ENCODE measurements at regions not wholly inside any gene's neighbourhood (a gene's known extent, or its start where the extent isn't known, plus 50 kb on each side); places are given as distances from the start of the nearest gene placed in this dataset.

GRCh38 chrX:11992271-11992670 lies 146.0 kb upstream of the FRMPD4 start:
- Histone ChIP-seq H3K27ac (ENCODE audit: low read depth, low read length) (no peak overlapping the region), H3K4me1 (ENCODE audit: control insufficient read depth, insufficient read depth, low read length) (no peaks in the 10 kb centered on the region), H3K4me3 (ENCODE audit: low read length) (no peak overlapping the region), H3K9ac (ENCODE audit: extremely low read depth, low read length, poor library complexity, severe bottlenecking) (no peak overlapping the region), H3K9me3 (ENCODE audit: control insufficient read depth, low read length) (no peaks in the 10 kb centered on the region), H3K27me3 (ENCODE audit: control insufficient read depth, insufficient read depth, low read length, poor library complexity, severe bottlenecking) (no peaks in the 10 kb centered on the region), H3K36me3 (ENCODE audit: control insufficient read depth, insufficient read depth, low read length) (no peaks in the 10 kb centered on the region)
- no peaks in the 10 kb centered on the region for H3K36me3 Mint-ChIP-seq (ENCODE audit: low read depth)
- H3K9me3 Mint-ChIP-seq = peaks cover 39% of the 10 kb centered on the region
- no peaks in the 10 kb centered on the region for H3K27me3 Mint-ChIP-seq (ENCODE audit: insufficient read depth)
- H3K4me1 Mint-ChIP-seq = no peaks in the 10 kb centered on the region
- TF ChIP-seq CTCF (conservative IDR thresholded peaks at IDR 0.05) = no peak
- no peak overlapping the region for H3K4me3 Mint-ChIP-seq
- DNase-seq = no peak
- no peak overlapping the region for H3K27ac Mint-ChIP-seq

DNA sequence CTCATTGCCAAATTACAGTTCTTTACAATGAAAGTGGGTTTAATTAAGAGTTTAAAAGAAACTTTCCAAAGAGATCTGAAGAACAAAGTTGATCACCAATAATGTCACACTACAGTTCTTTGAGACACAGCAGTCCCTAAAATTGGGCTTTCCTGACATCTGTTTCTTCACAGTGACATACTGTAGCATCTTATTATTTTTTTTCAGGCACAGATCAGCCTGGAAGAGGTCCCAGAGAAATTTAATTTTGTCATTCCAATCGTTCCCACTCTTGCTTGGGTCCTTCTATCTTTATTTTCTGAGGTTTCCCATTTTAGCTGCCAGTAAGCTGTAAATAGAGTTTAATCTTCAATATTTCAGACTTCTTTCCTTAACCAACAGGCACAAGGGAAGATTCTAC lies 143.1 kb upstream of the FRMPD4 start:
- Mint-ChIP-seq H3K27ac (no peak overlapping the region), H3K27me3 (ENCODE audit: insufficient read depth) (no peaks in the 10 kb centered on the region), H3K9me3 (peaks cover 30% of the 10 kb centered on the region), H3K36me3 (ENCODE audit: low read depth) (no peaks in the 10 kb centered on the region), H3K4me1 (no peaks in the 10 kb centered on the region), H3K4me3 (no peak overlapping the region)
- no peaks in the 10 kb centered on the region for H3K4me1 ChIP-seq (ENCODE audit: control insufficient read depth, insufficient read depth, low read length)
- H3K4me3 ChIP-seq (ENCODE audit: low read length) = no peak overlapping the region
- H3K27ac ChIP-seq (ENCODE audit: low read depth, low read length) = no peak overlapping the region
- WGBS, 2 experiments (ENCODE audit: insufficient coverage in 1 of 2, insufficient read length in 1 of 2) = 86% methylated on average over 1 of the region's 1 CpG; no CpG with 5 or more reads in 1 of the 2 experiments
- no peaks in the 10 kb centered on the region for H3K27me3 ChIP-seq (ENCODE audit: control insufficient read depth, insufficient read depth, low read length, poor library complexity, severe bottlenecking)
- no peak overlapping the region for H3K9ac ChIP-seq (ENCODE audit: extremely low read depth, low read length, poor library complexity, severe bottlenecking)
- no peaks in the 10 kb centered on the region for H3K9me3 ChIP-seq (ENCODE audit: control insufficient read depth, low read length)
- no peak for TF ChIP-seq CTCF (conservative IDR thresholded peaks at IDR 0.05)
- H3K36me3 ChIP-seq (ENCODE audit: control insufficient read depth, insufficient read depth, low read length) = no peaks in the 10 kb centered on the region
- DNase-seq = no peak

GRCh38 chrX:11996810-11997209 lies 141.5 kb upstream of the FRMPD4 start:
- H3K27me3 ChIP-seq (ENCODE audit: control insufficient read depth, insufficient read depth, low read length, poor library complexity, severe bottlenecking) = no peaks in the 10 kb centered on the region
- Mint-ChIP-seq H3K36me3 (ENCODE audit: low read depth) (no peaks in the 10 kb centered on the region), H3K4me3 (no peak overlapping the region), H3K9me3 (peaks cover 30% of the 10 kb centered on the region), H3K27me3 (ENCODE audit: insufficient read depth) (no peaks in the 10 kb centered on the region), H3K4me1 (no peaks in the 10 kb centered on the region), H3K27ac (no peak overlapping the region)
- no peak overlapping the region for H3K27ac ChIP-seq (ENCODE audit: low read depth, low read length)
- no peak overlapping the region for H3K4me3 ChIP-seq (ENCODE audit: low read length)
- H3K4me1 ChIP-seq (ENCODE audit: control insufficient read depth, insufficient read depth, low read length) = no peaks in the 10 kb centered on the region
- 83 to 86% methylated on average over 2 of the region's 2 CpGs for WGBS, 2 experiments (ENCODE audit: insufficient coverage in 1 of 2, insufficient read length in 1 of 2)
- no peak overlapping the region for H3K9ac ChIP-seq (ENCODE audit: extremely low read depth, low read length, poor library complexity, severe bottlenecking)
- no peaks in the 10 kb centered on the region for H3K36me3 ChIP-seq (ENCODE audit: control insufficient read depth, insufficient read depth, low read length)
- DNase-seq = no peak
- no peak for TF ChIP-seq CTCF (conservative IDR thresholded peaks at IDR 0.05)
- no peaks in the 10 kb centered on the region for H3K9me3 ChIP-seq (ENCODE audit: control insufficient read depth, low read length)
